ENCODE measurements at regions not wholly inside any gene's neighbourhood (a gene's known extent, or its start where the extent isn't known, plus 50 kb on each side); places are given as distances from the start of the nearest gene placed in this dataset.

DNA sequence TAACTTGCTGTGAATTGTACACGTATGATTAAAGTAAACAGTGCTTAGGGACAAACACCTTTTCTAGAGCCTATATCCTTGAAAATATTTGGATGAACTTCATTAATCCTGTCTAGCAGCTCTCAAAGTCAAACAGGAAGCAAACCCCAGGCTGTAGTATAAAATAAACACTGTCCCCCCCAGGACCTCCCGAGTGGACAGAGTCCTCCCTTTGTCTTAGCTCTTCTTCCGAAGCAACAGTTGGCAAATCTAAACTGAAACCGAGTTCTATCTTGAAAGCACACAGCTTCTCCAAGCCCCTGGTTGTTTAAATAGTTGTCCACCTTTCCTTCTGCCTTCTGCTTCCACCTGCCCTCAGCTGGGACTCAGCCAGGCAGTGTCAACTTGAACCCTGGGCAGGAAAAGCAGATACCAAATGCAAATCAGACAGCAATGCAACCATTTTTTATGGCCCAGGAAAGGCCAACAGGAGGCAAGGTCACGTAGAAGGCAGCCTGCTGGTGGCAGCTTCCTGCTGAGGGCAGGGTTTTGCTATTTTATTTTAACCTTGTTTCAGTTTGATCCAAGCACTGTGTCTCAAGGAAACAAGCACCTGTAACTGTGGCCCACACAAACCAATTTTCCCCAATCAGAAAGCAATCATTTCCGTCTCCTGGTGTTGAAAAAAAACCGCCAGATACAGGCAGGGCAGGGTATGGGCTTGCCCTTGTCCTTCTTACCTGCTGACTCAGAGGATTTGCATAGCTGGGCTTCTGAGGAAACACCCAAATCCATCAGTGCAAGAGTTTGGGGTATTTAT is 110.3 kb upstream of the KIT start:
- Histone ChIP-seq H3K36me3 (no peaks in the 10 kb centered on the region), H3K27me3 (no peaks in the 10 kb centered on the region), H3K4me1 (peaks cover 0 to 19% (median 11%) of the 10 kb centered on the region in 4 donors), H3K4me3 (peak overlapping the region in 1 of 4 donors; percentile 13), H3K27ac (peak overlapping the region; percentile 64 to 80 (median 75)), H3K9me3 (no peaks in the 10 kb centered on the region)
- 31 to 43% methylated on average over 1 to 7 of the region's 7 CpGs for WGBS, 2 donors (ENCODE audit: low coverage in 1 of 2)
- in situ Hi-C loops (cut with MboI; ENCODE audit: low pct_ligation_motif_present in 1 of 4, low pct_unique_long_range_greater_than_20kb in 1 of 4, low sequenced_read_pairs in 3 of 4) = loop anchor here in 1 of 4 donors (10.0 kb wide), 1 partner anchor 57 kb away; no protein-coding TSS in a partner anchor
- TF ChIP-seq POLR2A (IDR thresholded peaks at IDR 0.05) (no peak), CTCF (IDR thresholded peaks at IDR 0.05) (no peak), POLR2AphosphoS5 (IDR thresholded peaks at IDR 0.05) (no peak), EP300 (IDR thresholded peaks at IDR 0.05; ENCODE audit: low read depth) (no peak)
- DNase-seq = peak; percentile 38
- intact Hi-C loops (cut with DNase I; ENCODE audit: low total_unique reads) = no loop called here

- 66 to 79% methylated on average over 3 of the region's 3 CpGs for WGBS, 2 donors (ENCODE audit: low coverage in 1 of 2)
- H3K27ac ChIP-seq = peak overlapping the region; percentile 64 to 80 (median 75)
- no peak for DNase-seq
- no peak overlapping the region for H3K4me3 ChIP-seq
- H3K9me3 ChIP-seq = no peaks in the 10 kb centered on the region
- H3K4me1 ChIP-seq = peaks cover 0 to 19% (median 11%) of the 10 kb centered on the region in 4 donors
- H3K36me3 ChIP-seq = no peaks in the 10 kb centered on the region
- no peak for TF ChIP-seq CTCF (IDR thresholded peaks at IDR 0.05)
- TF ChIP-seq POLR2AphosphoS5 (IDR thresholded peaks at IDR 0.05) = no peak
- TF ChIP-seq EP300 (IDR thresholded peaks at IDR 0.05; ENCODE audit: low read depth) = no peak
- TF ChIP-seq POLR2A (IDR thresholded peaks at IDR 0.05) = no peak
- intact Hi-C loops (cut with DNase I; ENCODE audit: low total_unique reads) (no loop called here), in situ Hi-C loops (cut with MboI; ENCODE audit: low pct_ligation_motif_present in 1 of 4, low pct_unique_long_range_greater_than_20kb in 1 of 4, low sequenced_read_pairs in 3 of 4) (loop anchor here in 1 of 4 donors (10.0 kb wide), 1 partner anchor 57 kb away; no protein-coding TSS in a partner anchor)
- no peaks in the 10 kb centered on the region for H3K27me3 ChIP-seq
These were observed 109.6 kb upstream of the KIT start for GRCh38 chr4:54548098-54548620.

GRCh38 chr4:54548831-54549460 is 108.8 kb upstream of the KIT start:
- in situ Hi-C loops (cut with MboI; ENCODE audit: low pct_ligation_motif_present in 1 of 4, low pct_unique_long_range_greater_than_20kb in 1 of 4, low sequenced_read_pairs in 3 of 4) = loop anchor here in 1 of 4 donors (10.0 kb wide), 1 partner anchor 56 kb away; no protein-coding TSS in a partner anchor
- Histone ChIP-seq H3K27ac (no peak overlapping the region), H3K27me3 (no peaks in the 10 kb centered on the region), H3K9me3 (no peaks in the 10 kb centered on the region), H3K36me3 (no peaks in the 10 kb centered on the region), H3K4me3 (no peak overlapping the region), H3K4me1 (peaks cover 0 to 19% (median 11%) of the 10 kb centered on the region in 4 donors)
- no peak for DNase-seq
- intact Hi-C loops (cut with DNase I; ENCODE audit: low total_unique reads) = no loop called here
- WGBS, 2 donors (ENCODE audit: low coverage in 1 of 2) = 89 to 96% methylated on average over 5 to 9 of the region's 9 CpGs
- no peak for TF ChIP-seq POLR2AphosphoS5 (IDR thresholded peaks at IDR 0.05)
- no peak for TF ChIP-seq EP300 (IDR thresholded peaks at IDR 0.05; ENCODE audit: low read depth)
- TF ChIP-seq CTCF (IDR thresholded peaks at IDR 0.05) = no peak
- TF ChIP-seq POLR2A (IDR thresholded peaks at IDR 0.05) = no peak

All from transverse colon (tissue), 4 donors.